H1 (cell line): ENCODE measurements at regions not wholly inside any gene's neighbourhood (a gene's known extent, or its start where the extent isn't known, plus 50 kb on each side); places are given as distances from the start of the nearest gene placed in this dataset.

Source experiments
- EP300 ChIP-seq, 2 experiments: IDR thresholded peaks; 1 replicate in 1 of 2; 2 replicates in 1 of 2; pipeline ENCODE4 v1.6.1; 2011 to 2012; ENCODE audit warnings: low read depth in 2 of 2, low read length in 2 of 2, mild to moderate bottlenecking in 2 of 2, borderline replicate concordance in 1 of 2, inconsistent platforms in 1 of 2, moderate library complexity in 1 of 2
- POLR2A ChIP-seq, 2 experiments: IDR thresholded peaks; 1 replicate in 1 of 2; 2 replicates in 1 of 2; pipeline ENCODE4 v1.6.1; 2011; ENCODE audit warnings: low read depth in 2 of 2, low read length in 2 of 2, mild to moderate bottlenecking in 2 of 2; ENCODE audit errors: control extremely low read depth in 1 of 2

GRCh38 chr16:86681757-86682106, 103.4 kb downstream of the FOXL1 start:
- no peak for TF ChIP-seq EP300 (IDR thresholded peaks at IDR 0.05; ENCODE audit: borderline replicate concordance in 1 of 2, low read depth in 2 of 2, low read length in 2 of 2)
- no peak for TF ChIP-seq POLR2A (IDR thresholded peaks at IDR 0.05; ENCODE audit: control extremely low read depth in 1 of 2, low read depth in 2 of 2, low read length in 2 of 2)
